ENCODE measurements at regions not wholly inside any gene's neighbourhood (a gene's known extent, or its start where the extent isn't known, plus 50 kb on each side); places are given as distances from the start of the nearest gene placed in this dataset.
"Not testable (repeated sequence)": the region's sequence is repeated elsewhere in the genome, so short reads cannot be mapped to it uniquely, and the experiment has no call there.

- TF ChIP-seq POLR2A, CTCF, EP300 (IDR thresholded peaks at IDR 0.05): not testable (repeated sequence)
Measured at GRCh38 chr12:93238512-93239262, 139.0 kb upstream of the NUDT4 start.

Data from tibial nerve (tissue), 4 donors.